ENCODE measurements at regions not wholly inside any gene's neighbourhood (a gene's known extent, or its start where the extent isn't known, plus 50 kb on each side); places are given as distances from the start of the nearest gene placed in this dataset.
A peak's percentile ranks its signal among the peaks of the same experiment; 100 is the strongest.

DNA sequence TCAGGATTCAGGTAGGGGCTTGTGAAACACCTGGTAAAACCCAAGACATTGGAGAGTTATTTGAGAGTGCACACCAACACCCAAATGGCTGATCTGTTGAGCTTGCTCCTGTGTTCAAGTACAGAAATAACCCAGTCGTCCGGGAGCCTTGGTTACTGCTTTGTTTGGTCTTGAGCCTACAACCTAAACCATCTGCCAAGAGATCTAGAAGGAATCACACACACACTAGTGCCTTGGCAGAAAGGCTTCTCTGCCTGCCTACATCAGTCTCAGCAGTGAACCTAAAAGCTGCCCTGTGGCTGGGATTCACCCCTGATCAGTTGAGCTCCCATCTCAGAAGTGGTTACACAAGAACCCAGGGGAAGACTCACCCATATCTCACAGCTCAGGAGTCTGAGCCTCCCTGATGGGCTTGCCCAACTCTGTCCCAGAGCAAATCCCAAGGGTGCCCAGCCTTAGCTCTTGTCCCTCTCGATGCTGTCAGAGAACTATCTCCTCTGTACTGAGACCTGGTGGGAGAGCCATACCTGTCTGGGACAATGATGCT, 167.6 kb downstream of the CXCL12 start:
- H3K4me3 ChIP-seq (replicated peaks; ENCODE audit: low read depth, low read length): no peak overlapping the region
- no peak for DNase-seq (ENCODE audit: low read depth)
- TF ChIP-seq, protein P1, sequence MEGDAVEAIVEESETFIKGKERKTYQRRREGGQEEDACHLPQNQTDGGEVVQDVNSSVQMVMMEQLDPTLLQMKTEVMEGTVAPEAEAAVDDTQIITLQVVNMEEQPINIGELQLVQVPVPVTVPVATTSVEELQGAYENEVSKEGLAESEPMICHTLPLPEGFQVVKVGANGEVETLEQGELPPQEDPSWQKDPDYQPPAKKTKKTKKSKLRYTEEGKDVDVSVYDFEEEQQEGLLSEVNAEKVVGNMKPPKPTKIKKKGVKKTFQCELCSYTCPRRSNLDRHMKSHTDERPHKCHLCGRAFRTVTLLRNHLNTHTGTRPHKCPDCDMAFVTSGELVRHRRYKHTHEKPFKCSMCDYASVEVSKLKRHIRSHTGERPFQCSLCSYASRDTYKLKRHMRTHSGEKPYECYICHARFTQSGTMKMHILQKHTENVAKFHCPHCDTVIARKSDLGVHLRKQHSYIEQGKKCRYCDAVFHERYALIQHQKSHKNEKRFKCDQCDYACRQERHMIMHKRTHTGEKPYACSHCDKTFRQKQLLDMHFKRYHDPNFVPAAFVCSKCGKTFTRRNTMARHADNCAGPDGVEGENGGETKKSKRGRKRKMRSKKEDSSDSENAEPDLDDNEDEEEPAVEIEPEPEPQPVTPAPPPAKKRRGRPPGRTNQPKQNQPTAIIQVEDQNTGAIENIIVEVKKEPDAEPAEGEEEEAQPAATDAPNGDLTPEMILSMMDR (IDR thresholded peaks at IDR 0.05; ENCODE audit: low read length, missing control alignments): no peak

DNA sequence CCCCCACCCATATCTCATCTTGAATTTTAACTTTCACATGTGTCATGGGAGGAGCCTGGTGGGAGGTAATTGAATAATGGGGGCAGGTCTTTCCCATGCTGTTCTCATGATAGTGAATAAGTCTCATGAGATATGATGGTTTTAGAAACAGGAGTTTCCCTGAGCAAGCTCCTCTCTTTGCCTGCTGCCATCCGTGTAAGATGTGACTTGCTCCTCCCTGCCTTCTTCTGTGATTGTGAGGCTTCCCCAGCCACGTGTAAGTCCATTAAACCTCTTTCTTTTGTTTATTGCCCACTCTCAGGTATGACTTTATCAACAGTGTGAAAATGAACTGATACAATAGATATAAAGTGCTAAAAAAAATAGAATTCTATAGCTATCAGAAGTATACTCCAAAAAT, 168.8 kb downstream of the CXCL12 start:
- H3K4me3 ChIP-seq (replicated peaks; ENCODE audit: low read depth, low read length): no peak overlapping the region
- TF ChIP-seq, protein P1 (IDR thresholded peaks at IDR 0.05; ENCODE audit: low read length, missing control alignments): no peak
- no peak for DNase-seq (ENCODE audit: low read depth)

DNA sequence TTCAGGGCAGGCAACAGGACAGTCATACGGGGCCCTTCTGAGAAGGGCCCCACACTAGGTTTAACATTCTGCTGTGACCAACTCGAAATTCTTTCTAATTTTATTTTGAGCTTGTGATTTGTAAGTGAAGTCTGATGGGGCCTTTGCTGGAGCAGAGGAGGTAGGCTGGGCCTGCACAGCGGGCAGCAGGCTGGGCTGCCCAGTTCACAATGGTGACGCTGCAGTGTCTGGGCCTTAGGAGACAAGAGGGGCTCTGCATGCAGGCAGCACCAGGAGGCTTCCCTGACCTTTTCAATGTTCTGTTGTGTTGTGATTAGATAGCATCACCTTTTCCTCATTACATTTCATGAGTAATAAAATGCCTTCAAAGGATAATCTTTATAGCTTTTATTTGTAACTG, 175.1 kb downstream of the CXCL12 start:
- TF ChIP-seq, protein P1 (IDR thresholded peaks at IDR 0.05; ENCODE audit: low read length, missing control alignments): no peak
- DNase-seq (ENCODE audit: low read depth): no peak
- no peak overlapping the region for H3K4me3 ChIP-seq (replicated peaks; ENCODE audit: low read depth, low read length)

DNA sequence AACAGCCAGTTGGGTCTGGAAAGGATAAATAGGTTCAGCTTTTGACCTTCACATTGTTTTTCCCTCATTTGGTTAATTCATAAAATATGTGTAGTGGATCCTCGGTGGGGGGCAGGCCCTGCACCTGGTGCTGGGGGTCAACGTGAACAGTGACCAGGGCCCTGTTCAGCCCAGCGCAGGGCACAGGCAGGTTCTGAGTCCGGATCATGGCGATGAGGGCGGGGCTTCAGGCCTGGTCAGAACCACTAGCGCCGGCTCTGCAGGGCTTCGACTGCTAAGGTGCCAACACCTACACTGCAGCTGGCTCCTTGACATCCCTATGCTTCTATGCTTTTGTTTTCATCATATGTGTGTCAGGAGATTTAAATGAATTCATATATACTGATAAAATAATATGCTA, 177.7 kb downstream of the CXCL12 start:
- no peak overlapping the region for H3K4me3 ChIP-seq (replicated peaks; ENCODE audit: low read depth, low read length)
- TF ChIP-seq, protein P1 (IDR thresholded peaks at IDR 0.05; ENCODE audit: low read length, missing control alignments): no peak
- DNase-seq (ENCODE audit: low read depth): no peak

DNA sequence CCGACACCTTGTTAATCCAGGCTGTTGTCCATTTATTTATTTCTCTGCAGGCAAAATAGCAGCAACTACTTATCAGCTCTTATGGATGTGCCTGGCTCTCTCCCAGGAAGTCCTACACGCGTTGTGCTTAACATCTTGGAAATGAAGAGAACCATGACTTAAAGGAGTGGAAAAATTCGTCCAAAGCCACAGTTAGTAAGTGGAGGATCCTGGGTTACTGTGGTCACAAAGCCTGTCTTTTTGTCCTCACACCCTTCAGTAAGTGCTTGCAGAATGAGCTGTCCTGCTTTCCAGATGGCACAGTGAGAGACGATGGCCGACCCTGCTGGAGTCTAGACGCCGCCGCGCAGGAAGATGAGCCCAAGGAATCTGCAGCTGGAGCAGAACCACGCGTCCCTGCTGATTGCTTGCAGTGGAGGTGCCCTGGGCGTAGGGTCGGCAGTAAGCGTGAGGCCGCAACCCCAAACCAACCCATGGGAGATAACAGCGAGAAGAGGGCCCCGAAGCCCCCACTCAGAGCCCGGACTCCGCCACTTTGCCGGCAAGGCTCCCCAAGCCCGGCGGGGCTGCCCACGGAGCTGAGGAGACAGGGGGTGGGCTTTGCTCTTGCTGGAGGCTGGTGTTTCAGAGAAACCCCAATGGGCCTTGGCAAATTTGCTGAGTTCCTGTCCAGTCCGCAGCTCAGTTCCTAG, 178.6 kb downstream of the CXCL12 start:
- TF ChIP-seq, protein P1 (IDR thresholded peaks at IDR 0.05; ENCODE audit: low read length, missing control alignments): no peak
- no peak overlapping the region for H3K4me3 ChIP-seq (replicated peaks; ENCODE audit: low read depth, low read length)
- DNase-seq (ENCODE audit: low read depth): peak; percentile 20

DNA sequence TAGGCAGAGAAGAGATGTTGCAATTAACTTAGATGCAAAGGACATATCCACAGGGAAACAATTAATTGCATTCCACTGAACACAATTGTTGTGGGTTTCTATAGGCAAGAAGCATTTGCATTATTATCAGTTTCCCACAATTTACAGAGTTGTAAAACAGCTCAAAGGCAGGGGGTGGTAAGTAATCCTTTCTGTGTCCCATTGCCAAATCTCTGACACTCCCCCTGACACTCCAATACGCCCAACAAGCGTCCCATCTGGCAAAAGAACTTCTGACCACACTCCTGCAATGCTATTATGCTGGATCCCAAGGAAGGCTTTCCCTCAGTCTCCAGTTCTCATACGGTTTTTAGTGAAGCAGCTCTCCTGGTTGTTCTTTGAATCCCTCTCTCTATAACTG, 179.8 kb downstream of the CXCL12 start:
- TF ChIP-seq, protein P1 (IDR thresholded peaks at IDR 0.05; ENCODE audit: low read length, missing control alignments): no peak
- H3K4me3 ChIP-seq (replicated peaks; ENCODE audit: low read depth, low read length): no peak overlapping the region
- peak; percentile 17 for DNase-seq (ENCODE audit: low read depth)

DNA sequence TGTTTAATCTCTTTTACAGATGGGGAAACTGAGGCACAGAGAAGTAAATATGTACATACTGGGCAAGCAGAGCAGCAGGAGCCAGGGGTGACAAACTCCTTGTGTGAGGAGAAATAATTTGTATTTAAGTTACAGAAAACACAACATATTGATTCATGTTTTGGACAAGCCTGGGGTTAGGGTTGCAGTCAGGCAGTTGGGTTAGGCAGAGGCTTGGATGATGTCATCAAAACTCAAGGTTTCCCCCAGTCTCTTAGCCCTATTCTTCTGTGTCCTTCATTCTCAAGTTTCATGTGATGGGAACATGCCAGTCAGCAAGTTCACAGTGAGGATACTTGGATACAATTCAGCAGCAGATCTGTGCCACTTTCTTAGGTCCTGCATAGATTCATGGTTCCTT, 181.4 kb downstream of the CXCL12 start:
- DNase-seq (ENCODE audit: low read depth): no peak
- TF ChIP-seq, protein P1 (IDR thresholded peaks at IDR 0.05; ENCODE audit: low read length, missing control alignments): no peak
- no peak overlapping the region for H3K4me3 ChIP-seq (replicated peaks; ENCODE audit: low read depth, low read length)

Measured in fibroblast of pulmonary artery (primary cell).